GM21723 (cell line): ENCODE measurements at regions not wholly inside any gene's neighbourhood (a gene's known extent, or its start where the extent isn't known, plus 50 kb on each side); places are given as distances from the start of the nearest gene placed in this dataset.

Source experiments
- ATAC-seq: cut with Tn5 transposase; IDR thresholded peaks from one replicate; pipeline ENCODE4 v1.9.1; 2021; ENCODE audit warnings: mild to moderate bottlenecking, moderate library complexity; ENCODE audit not compliant: unreplicated experiment

- ATAC-seq, result no peak
These were observed 631.7 kb upstream of the CADM1 start for GRCh38 chr11:116135891-116136290.

GRCh38 chr11:116134450-116134849 lies 630.2 kb upstream of the CADM1 start:
- ATAC-seq, result no peak

- no peak for ATAC-seq
These were observed 628.2 kb upstream of the CADM1 start for GRCh38 chr11:116132273-116132978.

GRCh38 chr11:116130122-116130521 lies 625.9 kb upstream of the CADM1 start:
- ATAC-seq, result no peak

- no peak for ATAC-seq
These were observed 625.2 kb upstream of the CADM1 start for GRCh38 chr11:116129456-116129855.

- no peak for ATAC-seq
These were observed 622.3 kb upstream of the CADM1 start for GRCh38 chr11:116126562-116126961.

- ATAC-seq, result no peak
These were observed 620.9 kb upstream of the CADM1 start for GRCh38 chr11:116124922-116125714.

GRCh38 chr11:116123739-116124138 lies 619.5 kb upstream of the CADM1 start:
- no peak for ATAC-seq

- no peak for ATAC-seq
These were observed 618.7 kb upstream of the CADM1 start for GRCh38 chr11:116122697-116123472.

GRCh38 chr11:116119158-116119557 lies 614.9 kb upstream of the CADM1 start:
- ATAC-seq, result no peak

GRCh38 chr11:116118138-116118470 lies 613.9 kb upstream of the CADM1 start:
- no peak for ATAC-seq

GRCh38 chr11:116117331-116118137 lies 613.3 kb upstream of the CADM1 start:
- no peak for ATAC-seq

- no peak for ATAC-seq
These were observed 611.6 kb upstream of the CADM1 start for GRCh38 chr11:116115801-116116200.

- ATAC-seq, result no peak
These were observed 610.0 kb upstream of the CADM1 start for GRCh38 chr11:116114198-116114651.

GRCh38 chr11:116112087-116112935 lies 608.1 kb upstream of the CADM1 start:
- no peak for ATAC-seq

GRCh38 chr11:116111546-116111945 lies 607.3 kb upstream of the CADM1 start:
- ATAC-seq, result no peak

- no peak for ATAC-seq
These were observed 606.6 kb upstream of the CADM1 start for GRCh38 chr11:116110802-116111201.

GRCh38 chr11:116110356-116110755 lies 606.1 kb upstream of the CADM1 start:
- ATAC-seq, result no peak

- no peak for ATAC-seq
These were observed 605.0 kb upstream of the CADM1 start for GRCh38 chr11:116109228-116109627.

GRCh38 chr11:116108161-116108560 lies 603.9 kb upstream of the CADM1 start:
- ATAC-seq, result no peak
